ENCODE measurements at regions not wholly inside any gene's neighbourhood (a gene's known extent, or its start where the extent isn't known, plus 50 kb on each side); places are given as distances from the start of the nearest gene placed in this dataset.

DNA sequence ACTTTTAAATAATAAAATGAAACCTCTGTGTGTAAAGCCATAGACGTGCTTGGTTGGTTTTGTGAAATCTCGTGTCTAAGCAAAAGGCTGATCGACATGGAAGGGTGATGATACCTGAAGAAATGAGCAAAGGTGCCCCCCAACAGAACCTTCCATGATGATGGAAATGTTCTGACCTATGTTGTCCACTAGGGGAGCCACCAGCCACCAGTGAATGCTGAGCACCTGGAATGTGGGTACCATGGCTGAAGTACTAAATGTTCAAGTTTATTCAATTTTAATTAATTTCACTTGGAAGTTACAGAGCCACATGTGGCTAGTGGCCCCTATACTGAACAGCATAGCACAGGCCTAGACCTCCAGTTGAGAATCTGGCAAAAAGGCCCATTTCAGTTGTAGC is 158.8 kb downstream of the POLR2M start:
- TF ChIP-seq, protein P1, sequence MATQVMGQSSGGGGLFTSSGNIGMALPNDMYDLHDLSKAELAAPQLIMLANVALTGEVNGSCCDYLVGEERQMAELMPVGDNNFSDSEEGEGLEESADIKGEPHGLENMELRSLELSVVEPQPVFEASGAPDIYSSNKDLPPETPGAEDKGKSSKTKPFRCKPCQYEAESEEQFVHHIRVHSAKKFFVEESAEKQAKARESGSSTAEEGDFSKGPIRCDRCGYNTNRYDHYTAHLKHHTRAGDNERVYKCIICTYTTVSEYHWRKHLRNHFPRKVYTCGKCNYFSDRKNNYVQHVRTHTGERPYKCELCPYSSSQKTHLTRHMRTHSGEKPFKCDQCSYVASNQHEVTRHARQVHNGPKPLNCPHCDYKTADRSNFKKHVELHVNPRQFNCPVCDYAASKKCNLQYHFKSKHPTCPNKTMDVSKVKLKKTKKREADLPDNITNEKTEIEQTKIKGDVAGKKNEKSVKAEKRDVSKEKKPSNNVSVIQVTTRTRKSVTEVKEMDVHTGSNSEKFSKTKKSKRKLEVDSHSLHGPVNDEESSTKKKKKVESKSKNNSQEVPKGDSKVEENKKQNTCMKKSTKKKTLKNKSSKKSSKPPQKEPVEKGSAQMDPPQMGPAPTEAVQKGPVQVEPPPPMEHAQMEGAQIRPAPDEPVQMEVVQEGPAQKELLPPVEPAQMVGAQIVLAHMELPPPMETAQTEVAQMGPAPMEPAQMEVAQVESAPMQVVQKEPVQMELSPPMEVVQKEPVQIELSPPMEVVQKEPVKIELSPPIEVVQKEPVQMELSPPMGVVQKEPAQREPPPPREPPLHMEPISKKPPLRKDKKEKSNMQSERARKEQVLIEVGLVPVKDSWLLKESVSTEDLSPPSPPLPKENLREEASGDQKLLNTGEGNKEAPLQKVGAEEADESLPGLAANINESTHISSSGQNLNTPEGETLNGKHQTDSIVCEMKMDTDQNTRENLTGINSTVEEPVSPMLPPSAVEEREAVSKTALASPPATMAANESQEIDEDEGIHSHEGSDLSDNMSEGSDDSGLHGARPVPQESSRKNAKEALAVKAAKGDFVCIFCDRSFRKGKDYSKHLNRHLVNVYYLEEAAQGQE (IDR thresholded peaks at IDR 0.05; ENCODE audit: low read depth): no peak
- TF ChIP-seq CEBPB (IDR thresholded peaks at IDR 0.05) (no peak), FOXM1 (IDR thresholded peaks at IDR 0.05; ENCODE audit: borderline replicate concordance, low read depth) (no peak), TCF12 (IDR thresholded peaks at IDR 0.05; ENCODE audit: low read depth) (no peak), CREB1 (IDR thresholded peaks at IDR 0.05; ENCODE audit: low read depth) (no peak), EP300 (IDR thresholded peaks at IDR 0.05; ENCODE audit: borderline replicate concordance) (no peak), ZBTB7A (IDR thresholded peaks at IDR 0.05; ENCODE audit: low read depth) (no peak), RAD21 (IDR thresholded peaks at IDR 0.05; ENCODE audit: low read depth) (peak; percentile 41), NFIC (IDR thresholded peaks at IDR 0.05) (no peak)
- TF ChIP-seq, protein P2, sequence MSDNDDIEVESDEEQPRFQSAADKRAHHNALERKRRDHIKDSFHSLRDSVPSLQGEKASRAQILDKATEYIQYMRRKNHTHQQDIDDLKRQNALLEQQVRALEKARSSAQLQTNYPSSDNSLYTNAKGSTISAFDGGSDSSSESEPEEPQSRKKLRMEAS (IDR thresholded peaks at IDR 0.05): no peak
- TF ChIP-seq, protein P3, sequence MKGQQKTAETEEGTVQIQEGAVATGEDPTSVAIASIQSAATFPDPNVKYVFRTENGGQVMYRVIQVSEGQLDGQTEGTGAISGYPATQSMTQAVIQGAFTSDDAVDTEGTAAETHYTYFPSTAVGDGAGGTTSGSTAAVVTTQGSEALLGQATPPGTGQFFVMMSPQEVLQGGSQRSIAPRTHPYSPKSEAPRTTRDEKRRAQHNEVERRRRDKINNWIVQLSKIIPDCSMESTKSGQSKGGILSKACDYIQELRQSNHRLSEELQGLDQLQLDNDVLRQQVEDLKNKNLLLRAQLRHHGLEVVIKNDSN (IDR thresholded peaks at IDR 0.05): no peak

Data from Ishikawa (cell line).